Ramos (cell line): ENCODE measurements at regions not wholly inside any gene's neighbourhood (a gene's known extent, or its start where the extent isn't known, plus 50 kb on each side); places are given as distances from the start of the nearest gene placed in this dataset.

ENCODE experiments used
- in situ Hi-C: fragments of 300-500 bp; cut with MboI; formaldehyde crosslinking; loops from one replicate; pipeline ENCODE4 v1.14.3; 2022; ENCODE audit warnings: low sequenced_read_pairs; ENCODE audit not compliant: unreplicated experiment

- in situ Hi-C loops, result no loop called here
Observed at GRCh38 chr13:105377452-105377851, 1158.0 kb downstream of the EFNB2 start.

GRCh38 chr13:105370011-105370650 lies 1165.3 kb downstream of the EFNB2 start:
- in situ Hi-C loops, result no loop called here

- in situ Hi-C loops, result no loop called here
Observed at GRCh38 chr13:105368781-105369180, 1166.7 kb downstream of the EFNB2 start.

DNA sequence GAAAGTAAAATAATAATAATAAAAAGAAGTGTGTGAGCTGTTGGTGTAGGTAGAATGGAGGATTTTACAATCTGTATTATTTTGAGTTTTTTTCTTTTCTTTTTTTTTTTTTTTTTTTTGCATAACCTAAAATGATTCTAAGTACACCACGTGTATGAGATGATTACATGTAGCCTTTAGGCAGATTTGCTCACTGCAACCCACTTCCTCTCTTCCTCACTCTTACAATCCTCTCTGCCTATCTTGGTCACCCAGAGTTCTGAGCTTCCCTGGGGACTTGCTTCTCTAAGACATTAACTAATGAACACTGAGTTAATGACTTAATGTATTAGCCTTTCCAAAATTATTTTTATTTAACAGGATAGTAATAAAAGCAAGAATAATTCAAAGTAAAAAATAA lies 1169.6 kb downstream of the EFNB2 start:
- in situ Hi-C loops, result no loop called here

GRCh38 chr13:105365021-105365550 lies 1170.4 kb downstream of the EFNB2 start:
- in situ Hi-C loops, result no loop called here

GRCh38 chr13:105364191-105364590 lies 1171.3 kb downstream of the EFNB2 start:
- in situ Hi-C loops, result no loop called here

- in situ Hi-C loops, result no loop called here
Observed at GRCh38 chr13:105363261-105364190, 1171.9 kb downstream of the EFNB2 start.

- in situ Hi-C loops, result no loop called here
Observed at GRCh38 chr13:105353654-105354053, 1181.8 kb downstream of the EFNB2 start.

DNA sequence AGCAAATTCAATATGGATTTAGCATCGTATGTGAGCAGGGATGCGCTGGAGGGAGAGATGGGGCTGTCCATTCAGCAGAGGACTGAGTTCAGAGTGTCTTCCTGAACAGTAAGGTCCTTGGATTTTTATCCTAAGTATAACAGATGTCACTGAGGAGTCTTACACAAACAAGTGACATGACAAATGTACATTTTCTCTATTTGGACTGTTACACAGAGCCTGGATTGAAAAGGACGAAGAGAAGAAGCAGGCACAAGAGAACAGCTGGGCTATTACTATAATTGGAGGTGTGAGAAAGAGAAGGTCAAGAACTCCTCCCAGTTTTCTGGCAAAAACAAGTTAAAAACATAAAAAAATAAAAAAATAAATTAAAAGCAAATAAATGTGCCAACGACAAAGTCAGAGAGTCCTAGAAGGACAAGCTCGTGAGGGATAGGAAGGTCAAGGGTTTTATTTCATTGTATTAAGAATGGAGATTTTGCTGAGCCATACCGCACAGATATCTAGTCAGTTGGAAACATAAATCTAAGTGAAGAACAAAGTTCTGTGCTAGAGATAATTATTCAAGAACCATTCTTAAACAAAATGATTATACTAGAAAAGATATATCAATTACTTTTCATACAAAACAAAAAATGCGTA lies 1186.3 kb downstream of the EFNB2 start:
- in situ Hi-C loops, result no loop called here

- in situ Hi-C loops, result no loop called here
Observed at GRCh38 chr13:105346141-105346775, 1189.2 kb downstream of the EFNB2 start.

- in situ Hi-C loops, result no loop called here
Observed at GRCh38 chr13:105345730-105346129, 1189.7 kb downstream of the EFNB2 start.

GRCh38 chr13:105345131-105345530 lies 1190.3 kb downstream of the EFNB2 start:
- in situ Hi-C loops, result no loop called here

GRCh38 chr13:105343134-105343806 lies 1192.2 kb downstream of the EFNB2 start:
- in situ Hi-C loops, result no loop called here

- in situ Hi-C loops, result no loop called here
Observed at GRCh38 chr13:105342281-105342820, 1193.1 kb downstream of the EFNB2 start.

GRCh38 chr13:105341758-105342157 lies 1193.7 kb downstream of the EFNB2 start:
- in situ Hi-C loops, result no loop called here

GRCh38 chr13:105341256-105341655 lies 1194.2 kb downstream of the EFNB2 start:
- in situ Hi-C loops, result no loop called here

GRCh38 chr13:105340061-105340606 lies 1195.3 kb downstream of the EFNB2 start:
- in situ Hi-C loops, result no loop called here

DNA sequence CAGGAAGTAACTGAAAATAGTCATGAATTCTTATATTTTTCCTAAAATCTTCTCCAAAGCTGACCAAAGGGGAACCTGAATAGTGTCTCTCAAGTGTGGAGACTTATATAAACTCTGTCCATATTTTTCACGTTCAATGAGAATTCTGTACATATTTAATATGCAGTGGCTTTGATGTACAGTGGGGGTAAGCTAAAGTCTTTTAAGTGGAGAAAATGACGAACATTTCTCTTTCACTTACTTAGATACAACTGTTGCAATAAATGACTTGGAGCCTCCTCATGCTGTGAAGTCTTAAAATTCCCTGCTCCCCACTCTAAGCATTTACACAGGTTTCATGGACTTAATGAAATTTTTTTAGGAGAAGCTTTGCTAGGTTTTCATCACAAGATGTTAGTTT lies 1196.7 kb downstream of the EFNB2 start:
- in situ Hi-C loops, result no loop called here

GRCh38 chr13:105338006-105338405 lies 1197.5 kb downstream of the EFNB2 start:
- in situ Hi-C loops, result no loop called here
